ENCODE measurements at regions not wholly inside any gene's neighbourhood (a gene's known extent, or its start where the extent isn't known, plus 50 kb on each side); places are given as distances from the start of the nearest gene placed in this dataset.
"Not testable (repeated sequence)": the region's sequence is repeated elsewhere in the genome, so short reads cannot be mapped to it uniquely, and the experiment has no call there.

DNA sequence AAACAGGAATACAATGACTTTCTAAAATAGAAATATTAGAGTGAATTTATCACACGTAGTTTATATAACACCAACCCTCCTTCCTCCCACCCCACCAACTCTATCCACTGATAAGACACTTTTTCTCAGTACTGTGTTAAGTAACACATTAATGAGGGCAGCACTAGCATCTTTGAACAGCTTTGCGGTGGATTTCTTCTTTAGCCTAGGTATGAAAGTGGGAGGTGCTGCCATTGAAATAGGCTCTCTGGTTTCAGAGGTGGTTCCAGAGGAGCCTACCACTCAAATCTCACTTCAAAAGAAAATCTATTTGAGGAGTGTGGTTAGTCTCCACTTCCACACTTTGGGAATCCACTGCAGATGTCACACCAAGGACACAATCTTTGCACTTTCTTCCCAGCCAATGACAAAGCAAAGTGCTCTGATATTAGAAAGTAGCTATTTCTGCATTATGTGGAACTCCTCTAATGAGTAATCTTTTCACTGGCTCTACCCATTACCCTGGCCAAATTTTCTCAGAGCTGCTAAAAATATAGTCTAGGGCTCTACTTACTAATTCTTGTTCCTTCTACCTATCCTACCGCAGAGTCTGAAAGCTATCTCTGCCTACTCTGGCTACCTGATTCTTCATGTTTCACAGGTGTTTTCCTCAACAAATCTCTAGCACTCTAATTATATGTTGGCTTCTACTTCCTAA, 1667.8 kb downstream of the MRPL39 start:
- DNase-seq (ENCODE audit: low spot score in 2 of 2) = no peak
- 63 to 66% methylated on average over 3 of the region's 3 CpGs for WGBS, 2 donors
- intact Hi-C loops (cut with DNase I; ENCODE audit: low total_unique reads) = no loop called here
- H3K4me3 ChIP-seq (ENCODE audit: low read depth, poor library complexity, severe bottlenecking) = no peak overlapping the region
- TF ChIP-seq, protein P1, sequence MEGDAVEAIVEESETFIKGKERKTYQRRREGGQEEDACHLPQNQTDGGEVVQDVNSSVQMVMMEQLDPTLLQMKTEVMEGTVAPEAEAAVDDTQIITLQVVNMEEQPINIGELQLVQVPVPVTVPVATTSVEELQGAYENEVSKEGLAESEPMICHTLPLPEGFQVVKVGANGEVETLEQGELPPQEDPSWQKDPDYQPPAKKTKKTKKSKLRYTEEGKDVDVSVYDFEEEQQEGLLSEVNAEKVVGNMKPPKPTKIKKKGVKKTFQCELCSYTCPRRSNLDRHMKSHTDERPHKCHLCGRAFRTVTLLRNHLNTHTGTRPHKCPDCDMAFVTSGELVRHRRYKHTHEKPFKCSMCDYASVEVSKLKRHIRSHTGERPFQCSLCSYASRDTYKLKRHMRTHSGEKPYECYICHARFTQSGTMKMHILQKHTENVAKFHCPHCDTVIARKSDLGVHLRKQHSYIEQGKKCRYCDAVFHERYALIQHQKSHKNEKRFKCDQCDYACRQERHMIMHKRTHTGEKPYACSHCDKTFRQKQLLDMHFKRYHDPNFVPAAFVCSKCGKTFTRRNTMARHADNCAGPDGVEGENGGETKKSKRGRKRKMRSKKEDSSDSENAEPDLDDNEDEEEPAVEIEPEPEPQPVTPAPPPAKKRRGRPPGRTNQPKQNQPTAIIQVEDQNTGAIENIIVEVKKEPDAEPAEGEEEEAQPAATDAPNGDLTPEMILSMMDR (IDR thresholded peaks at IDR 0.05) = no peak
- TF ChIP-seq POLR2A (IDR thresholded peaks at IDR 0.05) = no peak

DNA sequence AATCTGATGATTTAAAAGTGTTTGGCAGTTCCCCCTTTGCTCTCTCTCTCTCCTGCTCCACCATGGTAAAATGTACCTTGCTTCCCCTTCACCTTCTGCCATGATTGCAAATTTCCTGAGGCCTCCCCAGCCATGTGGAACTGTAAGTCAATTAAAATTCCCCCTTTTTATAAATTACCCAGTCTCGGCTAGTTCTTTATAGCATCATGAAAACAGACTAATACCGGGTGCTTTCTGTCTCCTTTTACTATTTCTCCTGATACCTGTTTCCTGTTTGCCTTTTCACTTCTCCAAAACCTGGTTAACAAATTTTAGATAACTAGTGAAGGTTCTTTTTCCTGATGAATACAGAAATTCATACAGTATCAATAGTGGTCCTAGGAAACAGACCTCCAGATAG, 1670.3 kb downstream of the MRPL39 start:
- 74 to 79% methylated on average over 2 of the region's 2 CpGs for WGBS, 2 donors
- no peak overlapping the region for H3K4me3 ChIP-seq (ENCODE audit: low read depth, poor library complexity, severe bottlenecking)
- intact Hi-C loops (cut with DNase I; ENCODE audit: low total_unique reads) = no loop called here
- TF ChIP-seq POLR2A (IDR thresholded peaks at IDR 0.05) = no peak
- TF ChIP-seq, protein P1 (IDR thresholded peaks at IDR 0.05) = no peak
- no peak for DNase-seq (ENCODE audit: low spot score in 2 of 2)

GRCh38 chr21:23936224-23936623, 1671.1 kb downstream of the MRPL39 start:
- WGBS, 2 donors = 54 to 65% methylated on average over 2 of the region's 2 CpGs
- no peak overlapping the region for H3K4me3 ChIP-seq (ENCODE audit: low read depth, poor library complexity, severe bottlenecking)
- no peak for DNase-seq (ENCODE audit: low spot score in 2 of 2)
- intact Hi-C loops (cut with DNase I; ENCODE audit: low total_unique reads) = no loop called here
- TF ChIP-seq POLR2A (IDR thresholded peaks at IDR 0.05) = no peak
- TF ChIP-seq, protein P1 (IDR thresholded peaks at IDR 0.05) = no peak

DNA sequence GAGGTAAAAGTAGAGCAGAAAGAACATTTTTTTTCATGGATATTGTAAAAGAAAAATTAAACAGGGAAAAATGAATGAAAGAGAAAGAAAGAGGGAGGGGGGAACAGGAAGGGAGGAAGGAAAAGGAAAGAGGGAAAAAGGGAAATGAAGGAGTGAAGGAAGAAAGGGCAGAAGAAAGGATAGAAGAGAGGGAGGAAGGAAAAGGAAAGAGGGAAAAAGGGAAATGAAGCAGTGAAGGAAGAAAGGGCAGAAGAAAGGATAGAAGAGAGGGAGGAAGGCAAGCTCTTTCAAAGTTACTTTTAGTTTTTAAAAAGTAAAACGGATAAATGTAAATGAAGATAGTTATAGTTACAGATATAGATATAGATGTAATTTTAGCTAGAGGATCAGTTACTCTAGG, 1676.7 kb downstream of the MRPL39 start:
- 79 to 93% methylated on average over 1 of the region's 1 CpG for WGBS, 2 donors
- intact Hi-C loops (cut with DNase I; ENCODE audit: low total_unique reads) = no loop called here
- TF ChIP-seq, protein P1 (IDR thresholded peaks at IDR 0.05) = no peak
- TF ChIP-seq POLR2A (IDR thresholded peaks at IDR 0.05) = no peak
- DNase-seq (ENCODE audit: low spot score in 2 of 2) = no peak
- no peak overlapping the region for H3K4me3 ChIP-seq (ENCODE audit: low read depth, poor library complexity, severe bottlenecking)

GRCh38 chr21:23926430-23926829, 1680.9 kb downstream of the MRPL39 start:
- DNase-seq (ENCODE audit: low spot score in 2 of 2); intact Hi-C loops (cut with DNase I; ENCODE audit: low total_unique reads); H3K4me3 ChIP-seq (ENCODE audit: low read depth, poor library complexity, severe bottlenecking): not testable (repeated sequence)
- WGBS, 2 donors = 88 to 91% methylated on average over 3 of the region's 3 CpGs

GRCh38 chr21:23921670-23922418, 1685.4 kb downstream of the MRPL39 start:
- intact Hi-C loops (cut with DNase I; ENCODE audit: low total_unique reads) = no loop called here
- WGBS, 2 donors = 82 to 84% methylated on average over 8 of the region's 8 CpGs
- H3K4me3 ChIP-seq (ENCODE audit: low read depth, poor library complexity, severe bottlenecking) = no peak overlapping the region
- DNase-seq (ENCODE audit: low spot score in 2 of 2) = no peak
- TF ChIP-seq, protein P1 (IDR thresholded peaks at IDR 0.05) = no peak
- no peak for TF ChIP-seq POLR2A (IDR thresholded peaks at IDR 0.05)

All from lower leg skin (tissue), 4 donors.